ENCODE measurements at regions not wholly inside any gene's neighbourhood (a gene's known extent, or its start where the extent isn't known, plus 50 kb on each side); places are given as distances from the start of the nearest gene placed in this dataset.

- TF ChIP-seq POLR2A (IDR thresholded peaks at IDR 0.05; ENCODE audit: low read length) (no peak), GATA1 (IDR thresholded peaks at IDR 0.05; ENCODE audit: low read depth, low read length) (no peak)
- no peak for DNase-seq
These were observed 201.1 kb upstream of the CADPS start for GRCh38 chr3:63076357-63076756.

DNA sequence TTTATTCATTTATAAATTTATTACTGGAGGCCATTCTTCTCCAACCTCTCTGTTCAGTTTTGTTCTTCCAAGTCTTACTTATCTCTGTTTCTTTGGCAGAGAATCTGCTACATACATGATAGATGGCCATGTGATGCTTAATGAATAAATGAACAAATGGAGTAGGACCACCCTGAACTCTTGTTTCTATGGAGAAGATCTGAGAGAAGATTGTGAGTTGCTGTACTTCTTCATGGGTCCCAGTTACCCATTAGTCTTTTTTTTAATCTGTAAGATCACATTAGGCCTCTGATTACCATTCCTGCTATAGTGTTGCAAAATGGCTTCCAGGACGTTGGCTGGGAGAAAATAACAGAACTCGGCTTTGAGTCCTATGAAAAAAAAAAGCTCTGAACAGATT, 191.9 kb upstream of the SYNPR start:
- TF ChIP-seq POLR2A (IDR thresholded peaks at IDR 0.05; ENCODE audit: low read length) (no peak), GATA1 (IDR thresholded peaks at IDR 0.05; ENCODE audit: low read depth, low read length) (no peak)
- no peak for DNase-seq

DNA sequence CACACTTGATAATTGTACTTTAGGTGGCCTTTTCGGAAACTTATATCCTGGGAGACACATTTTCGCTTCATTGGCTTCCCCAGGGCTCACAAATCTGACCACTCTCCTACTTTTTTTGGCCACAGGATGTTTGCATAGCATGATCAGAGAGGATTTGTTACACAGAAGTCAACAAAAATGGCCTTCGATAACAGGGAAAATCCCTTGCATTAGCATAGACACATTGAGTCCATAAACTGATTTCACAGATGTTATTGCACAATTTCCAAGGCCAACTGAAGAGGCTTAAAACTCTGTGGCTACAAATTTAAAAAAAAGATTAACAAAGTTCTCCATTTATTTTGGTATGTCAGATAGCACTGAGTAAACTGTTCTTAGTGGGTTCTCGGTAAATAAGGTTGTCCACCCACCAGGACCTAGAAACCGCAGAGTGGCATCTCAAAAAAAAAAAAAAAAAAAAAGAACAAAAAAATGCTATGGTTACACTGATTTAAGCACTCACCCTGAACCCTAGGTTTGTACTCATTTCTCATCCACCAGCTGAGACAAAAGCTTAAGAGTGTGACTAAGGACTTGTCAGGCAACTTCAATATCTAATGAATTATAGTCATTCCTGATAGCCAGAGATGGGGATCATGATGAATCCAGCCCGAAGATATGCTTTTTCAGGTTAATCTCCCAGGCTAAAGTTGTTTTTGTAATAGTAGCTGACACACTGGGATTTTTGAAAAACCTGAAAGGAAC, 188.9 kb upstream of the SYNPR start:
- TF ChIP-seq GATA1 (IDR thresholded peaks at IDR 0.05; ENCODE audit: low read depth, low read length) = no peak
- TF ChIP-seq POLR2A (IDR thresholded peaks at IDR 0.05; ENCODE audit: low read length) = no peak
- no peak for DNase-seq

- TF ChIP-seq GATA1 (IDR thresholded peaks at IDR 0.05; ENCODE audit: low read depth, low read length) = no peak
- no peak for TF ChIP-seq POLR2A (IDR thresholded peaks at IDR 0.05; ENCODE audit: low read length)
- no peak for DNase-seq
These were observed 188.4 kb upstream of the SYNPR start for GRCh38 chr3:63089751-63090132.

DNA sequence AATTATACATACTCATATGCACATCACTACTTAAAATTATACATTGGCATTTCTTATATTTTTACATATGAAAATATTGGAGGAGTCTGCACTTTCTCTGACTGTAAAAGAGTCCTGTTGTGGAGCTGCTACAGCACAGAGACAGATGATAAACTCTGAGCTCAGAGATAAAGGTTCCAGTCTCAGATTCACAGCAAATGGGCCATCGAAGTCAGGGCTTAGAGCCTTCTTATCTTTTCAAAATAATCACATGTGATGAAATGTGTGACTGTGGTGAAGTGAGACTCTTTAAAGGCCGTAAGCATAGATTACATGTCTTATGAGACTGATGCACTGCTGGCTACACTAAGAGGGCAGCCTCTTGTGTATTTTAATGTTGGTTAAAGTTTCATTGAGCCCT, 187.5 kb upstream of the SYNPR start:
- no peak for DNase-seq
- TF ChIP-seq POLR2A (IDR thresholded peaks at IDR 0.05; ENCODE audit: low read length) (no peak), GATA1 (IDR thresholded peaks at IDR 0.05; ENCODE audit: low read depth, low read length) (no peak)

DNA sequence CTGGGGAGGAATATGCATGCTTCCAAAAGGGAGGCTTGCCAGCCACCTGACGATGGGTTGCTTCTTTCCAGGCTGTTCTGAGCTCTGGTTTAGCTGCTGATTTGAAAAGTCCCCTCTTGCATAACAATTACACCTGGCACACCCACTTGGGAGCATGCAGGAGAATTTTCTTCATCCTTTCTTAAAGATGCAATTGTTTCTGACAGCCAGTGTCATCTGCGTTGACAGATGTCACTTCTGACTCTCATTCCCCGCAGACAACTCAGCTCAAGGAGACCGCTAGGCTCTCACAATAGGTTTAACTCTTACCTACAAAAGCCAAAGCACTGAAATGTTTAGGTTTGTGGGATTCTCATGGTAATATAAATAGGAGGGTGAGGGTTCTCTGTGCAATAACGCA, 185.6 kb upstream of the SYNPR start:
- TF ChIP-seq GATA1 (IDR thresholded peaks at IDR 0.05; ENCODE audit: low read depth, low read length) (no peak), POLR2A (IDR thresholded peaks at IDR 0.05; ENCODE audit: low read length) (no peak)

DNA sequence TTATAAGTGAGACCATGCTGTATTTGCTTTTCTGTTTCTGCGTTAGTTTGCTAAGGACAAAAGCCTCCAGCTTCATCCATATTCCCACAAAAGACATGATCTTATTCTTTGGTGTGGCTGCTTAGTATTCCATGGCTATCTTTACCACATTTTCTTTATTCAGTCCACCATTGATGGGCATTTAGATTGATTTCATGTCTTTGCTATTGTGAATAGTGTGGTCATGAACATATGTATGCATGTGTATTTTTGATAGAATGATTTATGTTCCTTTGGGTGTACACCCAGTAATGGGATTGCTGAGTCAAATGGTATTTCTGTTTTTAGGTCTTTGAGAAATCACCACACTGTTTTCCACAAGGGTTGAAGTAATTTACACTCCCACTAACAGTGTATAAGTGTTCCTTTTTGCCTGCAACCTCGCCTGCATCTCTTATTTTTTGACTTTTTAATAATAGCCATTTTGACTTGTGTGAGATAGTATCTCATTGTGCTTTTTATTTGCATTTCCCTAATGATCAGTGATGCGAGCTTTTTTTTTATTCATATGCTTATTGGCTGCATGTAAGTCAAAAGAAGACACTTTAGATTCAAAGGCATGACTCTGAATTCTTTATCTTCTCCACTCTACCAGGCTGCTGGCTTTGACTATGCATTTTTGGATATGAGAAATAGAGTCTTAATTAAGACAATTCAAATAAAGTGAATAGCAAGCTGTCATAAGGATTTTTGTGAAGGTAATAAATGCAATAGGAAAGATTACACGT, 183.3 kb upstream of the SYNPR start:
- DNase-seq = no peak
- TF ChIP-seq GATA1 (IDR thresholded peaks at IDR 0.05; ENCODE audit: low read depth, low read length) (no peak), POLR2A (IDR thresholded peaks at IDR 0.05; ENCODE audit: low read length) (no peak)

More for the DNA sequence above, 185.6 kb upstream of the SYNPR start:
- DNase-seq = no peak

GRCh38 chr3:63096248-63097058, 181.7 kb upstream of the SYNPR start:
- DNase-seq = no peak
- TF ChIP-seq POLR2A (IDR thresholded peaks at IDR 0.05; ENCODE audit: low read length) = no peak
- no peak for TF ChIP-seq GATA1 (IDR thresholded peaks at IDR 0.05; ENCODE audit: low read depth, low read length)

DNA sequence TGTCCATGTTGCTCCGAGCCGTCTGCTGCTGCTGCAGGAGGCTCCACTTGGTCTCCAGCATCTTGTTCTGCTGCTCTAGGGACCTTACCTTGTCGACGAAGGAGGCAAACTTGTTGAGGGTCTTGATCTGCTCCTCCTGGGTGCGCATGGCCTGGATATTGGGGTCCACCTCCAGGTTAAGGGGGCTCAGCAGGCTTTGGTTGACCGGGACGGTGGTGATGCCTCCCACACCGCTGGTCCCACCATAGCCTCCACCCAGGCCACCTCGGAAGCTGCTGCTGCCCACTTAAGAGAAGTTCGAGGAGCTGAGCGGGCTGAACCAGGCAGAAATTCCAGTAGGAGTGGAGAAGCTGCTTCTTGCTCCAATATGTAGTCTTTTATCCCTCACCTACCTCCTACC, 180.7 kb upstream of the SYNPR start:
- no peak for DNase-seq
- TF ChIP-seq GATA1 (IDR thresholded peaks at IDR 0.05; ENCODE audit: low read depth, low read length) (no peak), POLR2A (IDR thresholded peaks at IDR 0.05; ENCODE audit: low read length) (no peak)

DNA sequence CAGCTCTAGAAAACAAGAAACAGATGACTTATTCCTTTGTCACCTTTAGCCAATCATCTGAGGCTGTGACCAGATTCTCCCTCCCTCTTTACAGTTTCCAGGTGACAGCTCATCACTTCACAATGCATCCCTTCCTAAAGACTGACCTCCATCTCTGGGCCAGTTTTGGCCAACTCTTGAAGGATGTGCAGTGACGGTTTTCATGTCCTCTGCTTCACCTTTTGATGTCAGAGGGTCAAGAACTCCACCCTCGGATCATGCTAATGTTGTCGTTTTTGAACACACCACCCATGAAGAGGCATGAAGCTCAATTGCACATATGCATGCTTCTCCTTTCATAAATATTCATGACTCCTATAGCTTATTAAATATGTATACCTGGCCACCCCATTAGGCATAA, 161.2 kb upstream of the SYNPR start:
- DNase-seq = no peak
- no peak for TF ChIP-seq POLR2A (IDR thresholded peaks at IDR 0.05; ENCODE audit: low read length)
- TF ChIP-seq GATA1 (IDR thresholded peaks at IDR 0.05; ENCODE audit: low read depth, low read length) = no peak

- TF ChIP-seq GATA1 (IDR thresholded peaks at IDR 0.05; ENCODE audit: low read depth, low read length) (no peak), POLR2A (IDR thresholded peaks at IDR 0.05; ENCODE audit: low read length) (no peak)
- DNase-seq = no peak
These were observed 154.0 kb upstream of the SYNPR start for GRCh38 chr3:63124090-63124489.

- TF ChIP-seq GATA1 (IDR thresholded peaks at IDR 0.05; ENCODE audit: low read depth, low read length) = no peak
- TF ChIP-seq POLR2A (IDR thresholded peaks at IDR 0.05; ENCODE audit: low read length) = no peak
- DNase-seq = no peak
These were observed 151.6 kb upstream of the SYNPR start for GRCh38 chr3:63126530-63126929.

GRCh38 chr3:63128380-63128779, 149.7 kb upstream of the SYNPR start:
- DNase-seq = no peak
- TF ChIP-seq POLR2A (IDR thresholded peaks at IDR 0.05; ENCODE audit: low read length) = no peak
- TF ChIP-seq GATA1 (IDR thresholded peaks at IDR 0.05; ENCODE audit: low read depth, low read length) = no peak

DNA sequence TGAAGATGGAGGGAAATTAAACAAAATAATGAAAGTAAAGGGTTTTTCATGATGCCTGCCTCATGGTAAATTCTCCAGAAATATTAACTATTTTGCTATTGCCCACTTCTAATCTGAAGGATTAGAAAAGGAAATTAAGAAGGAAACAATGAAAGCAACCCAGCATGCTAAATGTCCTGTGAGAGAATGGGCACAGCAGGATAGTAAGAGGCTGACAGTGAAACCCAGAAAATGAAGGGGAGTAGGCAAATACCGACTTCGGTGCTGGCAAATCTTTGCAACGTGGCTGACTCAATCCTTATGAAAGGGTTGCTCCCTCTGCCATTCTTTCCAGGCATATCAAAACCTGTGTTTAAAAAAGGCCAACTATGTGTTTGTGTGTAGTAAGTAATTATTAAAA, 147.5 kb upstream of the SYNPR start:
- no peak for DNase-seq
- TF ChIP-seq POLR2A (IDR thresholded peaks at IDR 0.05; ENCODE audit: low read length) = no peak
- no peak for TF ChIP-seq GATA1 (IDR thresholded peaks at IDR 0.05; ENCODE audit: low read depth, low read length)

Measured in erythroblast (primary cell).